PC-3 (cell line): ENCODE measurements at regions not wholly inside any gene's neighbourhood (a gene's known extent, or its start where the extent isn't known, plus 50 kb on each side); places are given as distances from the start of the nearest gene placed in this dataset.

Source experiments
- ATAC-seq: fragments of 200-7000 bp; cut with Tn5 transposase; 2 replicates; pipeline ENCODE4 v1.9.1; 2020; ENCODE audit warnings: mild to moderate bottlenecking, moderate library complexity
- BruUV-seq: library from RNA; stranded (reverse); fragments of 400-500 nt; replicated peaks from 2 replicates; lab custom pipeline; 2021; lab: Mats Ljungman, UMichigan
- CTCF ChIA-PET: fragments of 300-600 bp; sonication (Branson Sonifier 250); formaldehyde crosslinking; loops from one replicate; lab custom pipeline; 2022; ENCODE audit warnings: antibody characterized with exemption; lab: Charles Lee
- POLR2A ChIA-PET: fragments of 300-600 bp; sonication (Branson Sonifier 250); formaldehyde crosslinking; loops from one replicate; lab custom pipeline; 2022; ENCODE audit warnings: antibody characterized with exemption; ENCODE audit not compliant: unreplicated experiment; lab: Charles Lee
- DNase-seq: peaks from one replicate; pipeline ENCODE4 v3.0.0-alpha.2; 2015
- H2AFZ ChIP-seq: fragments of 300-600 bp; sonication (generic); 2 replicates; pipeline ENCODE4 v1.6.0; 2016; ENCODE audit warnings: antibody characterized with exemption, low read length
- H3F3A ChIP-seq: fragments of 300-600 bp; sonication (generic); one replicate; pipeline ENCODE4 v1.6.0; 2017; ENCODE audit warnings: antibody characterized with exemption, low read length, control low read depth, mild to moderate bottlenecking; ENCODE audit not compliant: unreplicated experiment
- H3K27ac ChIP-seq: fragments of 300-600 bp; sonication (generic); 2 replicates; pipeline ENCODE4 v1.5.1; 2016; ENCODE audit warnings: mild to moderate bottlenecking, low read length
- H3K27me3 ChIP-seq: fragments of 300-600 bp; sonication (generic); 2 replicates; pipeline ENCODE4 v1.6.1; 2016; ENCODE audit warnings: low read length, mixed read lengths
- H3K36me3 ChIP-seq: fragments of 300-600 bp; sonication (generic); 2 replicates; pipeline ENCODE4 v1.6.1; 2016; ENCODE audit warnings: low read depth, mixed run types, low read length, mixed read lengths
- H3K4me1 ChIP-seq: fragments of 300-600 bp; sonication (generic); 2 replicates; pipeline ENCODE4 v1.5.1; 2016; ENCODE audit warnings: low read length; ENCODE audit not compliant: insufficient read depth
- H3K4me2 ChIP-seq: fragments of 300-600 bp; sonication (generic); 2 replicates; pipeline ENCODE4 v1.6.0; 2016; ENCODE audit warnings: low read length
- H3K4me3 ChIP-seq: fragments of 300-600 bp; sonication (generic); 2 replicates; pipeline ENCODE4 v1.5.1; 2016; ENCODE audit warnings: mild to moderate bottlenecking, low read length, mixed read lengths
- H3K79me2 ChIP-seq: fragments of 300-600 bp; sonication (generic); 2 replicates; pipeline ENCODE4 v1.6.1; 2017; ENCODE audit warnings: low read length, mixed read lengths
- H3K9ac ChIP-seq: fragments of 300-600 bp; sonication (generic); 2 replicates; pipeline ENCODE4 v1.6.0; 2016; ENCODE audit warnings: mild to moderate bottlenecking, low read length
- H3K9me2 ChIP-seq: fragments of 300-600 bp; sonication (generic); replicated peaks from 2 replicates; pipeline ENCODE4 v1.6.1; 2016; ENCODE audit warnings: mixed run types, low read length, mixed read lengths
- H3K9me3 ChIP-seq: fragments of 300-600 bp; sonication (generic); 2 replicates; pipeline ENCODE4 v1.6.1; 2016; ENCODE audit warnings: low read length, mixed read lengths
- H4K20me1 ChIP-seq: fragments of 300-600 bp; sonication (generic); 2 replicates; pipeline ENCODE4 v1.6.1; 2016; ENCODE audit warnings: low read length, mixed read lengths
- CTCF ChIP-seq: fragments of 300-600 bp; sonication (generic); conservative IDR thresholded peaks from 2 replicates; pipeline ENCODE4 v1.5.1; 2017; ENCODE audit warnings: antibody characterized with exemption, low read depth, mild to moderate bottlenecking, low read length
- EZH2 ChIP-seq: fragments of 300-600 bp; sonication (generic); IDR thresholded peaks from one replicate; pipeline ENCODE4 v1.6.1; 2017; ENCODE audit warnings: antibody characterized with exemption, mild to moderate bottlenecking, low read length; ENCODE audit not compliant: unreplicated experiment
- EZH2phosphoT487 ChIP-seq: fragments of 300-600 bp; sonication (generic); IDR thresholded peaks from 2 replicates; pipeline ENCODE4 v1.6.1; 2018; ENCODE audit warnings: mild to moderate bottlenecking, antibody characterized with exemption, low read length, borderline replicate concordance
- intact Hi-C: fragments of 100-400 bp; cut with micrococcal nuclease; formaldehyde crosslinking; loops from 2 replicates; pipeline ENCODE4 v1.9.0; 2023

DNA sequence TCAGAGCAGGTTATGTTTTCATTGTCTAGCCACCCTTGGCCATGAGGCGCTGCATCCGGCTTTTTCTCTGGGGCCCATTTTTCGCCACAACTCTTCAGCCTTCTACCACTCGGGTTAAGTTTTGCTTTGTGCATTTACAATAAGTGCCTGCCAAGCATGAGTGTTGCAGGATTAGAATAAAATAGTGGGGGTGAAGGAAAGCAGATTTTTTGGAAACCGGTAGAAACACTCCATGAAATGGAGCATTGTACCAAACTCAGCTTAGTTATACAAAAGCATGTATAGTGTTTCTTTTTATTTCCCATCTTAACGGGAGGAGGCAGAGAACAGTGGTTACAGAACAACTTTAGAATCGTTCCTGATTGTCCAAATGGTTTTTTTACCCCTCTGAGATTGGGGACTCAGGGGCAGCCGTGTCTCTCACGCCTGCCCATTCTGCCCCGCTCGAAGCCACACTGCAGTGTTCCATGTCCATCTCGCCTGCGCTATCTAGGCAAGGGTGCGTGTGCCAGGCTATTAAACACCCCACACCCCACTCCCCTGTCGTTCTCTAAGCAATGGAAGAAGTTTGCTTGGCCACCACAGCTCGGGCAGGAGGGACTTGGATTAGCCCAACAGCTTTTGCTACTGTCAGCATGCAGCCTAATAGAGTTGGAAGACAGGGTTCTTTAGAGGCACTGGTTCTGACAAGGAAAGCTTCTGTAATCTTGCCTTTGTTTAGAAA lies 268.8 kb upstream of the WWC1 start:
- Histone ChIP-seq H3K4me1 (no peaks in the 10 kb centered on the region), H3K4me2 (no peak overlapping the region), H4K20me1 (no peaks in the 10 kb centered on the region), H3K9me2 (no peaks in the 10 kb centered on the region), H3K27me3 (peaks cover 98% of the 10 kb centered on the region), H3K9me3 (no peaks in the 10 kb centered on the region), H3K27ac (no peak overlapping the region), H3K4me3 (no peak overlapping the region), H3F3A (no peaks in the 10 kb centered on the region), H3K79me2 (no peaks in the 10 kb centered on the region), H3K36me3 (no peaks in the 10 kb centered on the region), H3K9ac (no peak overlapping the region), H2AFZ (no peak overlapping the region)
- DNase-seq (no peak), ATAC-seq (no peak)
- TF ChIP-seq EZH2, result no peak
- ChIA-PET POLR2A (no interaction called here), CTCF (no interaction called here)
- intact Hi-C loops, result no loop called here
- BruUV-seq, result no TSS peak

DNA sequence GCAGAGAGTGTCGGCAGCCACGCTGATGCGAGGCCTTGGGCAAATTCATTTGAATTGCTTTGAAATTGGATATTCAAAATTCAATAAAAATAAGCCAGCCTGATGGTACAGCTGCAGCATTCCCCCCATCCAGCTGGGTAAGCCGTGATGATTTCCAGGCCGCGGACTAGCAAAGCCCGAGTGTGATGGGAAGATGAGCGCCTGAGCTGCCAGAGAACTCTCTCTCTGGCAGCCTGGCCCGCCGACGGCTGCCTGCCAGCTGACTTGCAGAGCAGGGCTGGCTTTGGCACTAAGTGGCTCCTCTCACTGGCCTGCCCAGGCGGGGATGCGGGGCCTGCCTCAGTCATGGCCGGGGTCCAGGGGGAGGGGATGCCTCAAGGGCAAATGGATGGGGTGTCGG lies 268.3 kb upstream of the WWC1 start:
- Histone ChIP-seq H3K9me3 (no peaks in the 10 kb centered on the region), H3K4me2 (no peak overlapping the region), H3K36me3 (no peaks in the 10 kb centered on the region), H3K4me3 (no peak overlapping the region), H3F3A (no peaks in the 10 kb centered on the region), H3K79me2 (no peaks in the 10 kb centered on the region), H3K9me2 (no peaks in the 10 kb centered on the region), H3K4me1 (no peaks in the 10 kb centered on the region), H3K9ac (no peak overlapping the region), H4K20me1 (no peaks in the 10 kb centered on the region), H3K27me3 (peaks cover 98% of the 10 kb centered on the region), H2AFZ (no peak overlapping the region), H3K27ac (no peak overlapping the region)
- CTCF ChIA-PET, result no interaction called here
- no TSS peak for BruUV-seq
- no peak for DNase-seq
- no peak for TF ChIP-seq EZH2
- TF ChIP-seq EZH2phosphoT487, result no peak
- TF ChIP-seq CTCF, result no peak
- no peak for ATAC-seq
- POLR2A ChIA-PET, result no interaction called here
- intact Hi-C loops, result no loop called here

DNA sequence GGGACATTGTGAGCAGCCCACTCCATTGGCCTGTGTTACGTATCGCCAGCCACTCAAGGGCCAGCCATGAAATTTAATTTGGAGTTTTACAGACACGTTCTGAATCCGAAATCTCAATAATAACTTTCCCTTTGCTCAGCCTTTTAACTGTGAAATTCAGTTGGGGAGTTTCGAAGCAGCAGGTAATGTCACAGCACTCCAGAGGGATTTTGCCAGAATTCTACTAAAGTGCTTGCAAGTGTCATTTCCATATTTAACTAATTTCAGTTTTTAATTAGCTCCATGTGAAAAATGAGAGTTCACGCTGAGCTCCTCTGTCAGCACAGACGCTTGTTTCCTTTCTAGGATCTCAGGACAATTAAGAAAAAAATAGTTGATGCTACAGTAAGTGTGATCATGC lies 267.1 kb upstream of the WWC1 start:
- Histone ChIP-seq H3K27me3 (peaks cover 93% of the 10 kb centered on the region), H3F3A (no peaks in the 10 kb centered on the region), H3K79me2 (no peaks in the 10 kb centered on the region), H3K9me3 (no peaks in the 10 kb centered on the region), H4K20me1 (no peaks in the 10 kb centered on the region), H3K4me2 (no peak overlapping the region), H3K27ac (no peak overlapping the region), H3K9me2 (no peaks in the 10 kb centered on the region), H2AFZ (no peak overlapping the region), H3K4me1 (no peaks in the 10 kb centered on the region), H3K9ac (no peak overlapping the region), H3K4me3 (no peak overlapping the region), H3K36me3 (no peaks in the 10 kb centered on the region)
- no TSS peak for BruUV-seq
- ChIA-PET CTCF (no interaction called here), POLR2A (interaction anchor here (0.6 kb wide), 1 partner anchor 525 kb away, joined by 3 read pairs; no protein-coding TSS in a partner anchor)
- ATAC-seq, result no peak
- intact Hi-C loops, result no loop called here
- TF ChIP-seq EZH2phosphoT487, result no peak
- TF ChIP-seq CTCF, result no peak
- TF ChIP-seq EZH2, result no peak
- no peak for DNase-seq
